ENCODE measurements at regions not wholly inside any gene's neighbourhood (a gene's known extent, or its start where the extent isn't known, plus 50 kb on each side); places are given as distances from the start of the nearest gene placed in this dataset.
"Not testable (repeated sequence)": the region's sequence is repeated elsewhere in the genome, so short reads cannot be mapped to it uniquely, and the experiment has no call there.

- no peak for DNase-seq
These were observed 127.1 kb downstream of the GLRX3 start for GRCh38 chr10:130263289-130263688.

- no peak for DNase-seq
These were observed 129.4 kb downstream of the GLRX3 start for GRCh38 chr10:130265542-130265941.

GRCh38 chr10:130282492-130283218 lies 146.5 kb downstream of the GLRX3 start:
- no peak for DNase-seq

DNA sequence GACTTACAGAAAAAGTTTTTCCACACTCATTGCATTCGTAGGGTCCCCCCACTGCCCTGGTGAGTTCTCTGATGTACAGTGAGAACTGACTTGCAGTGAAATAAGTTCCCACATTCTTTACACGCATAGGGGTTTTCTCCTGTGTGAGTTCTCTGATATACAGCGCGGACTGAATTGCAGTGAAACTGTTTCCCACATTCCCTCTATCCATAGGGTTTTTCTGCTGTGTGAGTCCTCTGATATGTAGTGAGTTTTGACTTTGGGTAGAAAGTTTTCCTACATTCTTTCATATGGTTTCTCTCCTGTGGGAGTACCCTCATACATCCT lies 147.0 kb downstream of the GLRX3 start:
- no peak for DNase-seq

DNA sequence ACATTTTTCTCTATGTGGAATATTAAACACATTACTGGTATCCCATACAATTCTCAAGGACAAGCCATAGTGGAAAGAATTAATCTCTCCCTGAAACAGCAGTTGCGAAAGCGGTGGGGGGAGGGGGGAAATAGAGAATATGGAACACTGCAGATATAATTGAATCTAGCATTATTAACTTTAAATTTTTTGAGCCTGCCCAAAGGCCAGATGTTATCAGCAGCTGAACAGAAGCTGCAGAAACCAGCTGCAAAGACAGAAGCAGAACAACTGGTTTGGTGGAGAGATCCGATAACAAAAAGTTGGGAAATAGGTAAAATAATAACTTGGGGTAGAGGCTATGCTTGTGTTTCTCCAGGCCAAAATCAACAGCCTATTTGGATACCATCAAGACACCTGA lies 159.6 kb downstream of the GLRX3 start:
- not testable (repeated sequence) for DNase-seq

DNA sequence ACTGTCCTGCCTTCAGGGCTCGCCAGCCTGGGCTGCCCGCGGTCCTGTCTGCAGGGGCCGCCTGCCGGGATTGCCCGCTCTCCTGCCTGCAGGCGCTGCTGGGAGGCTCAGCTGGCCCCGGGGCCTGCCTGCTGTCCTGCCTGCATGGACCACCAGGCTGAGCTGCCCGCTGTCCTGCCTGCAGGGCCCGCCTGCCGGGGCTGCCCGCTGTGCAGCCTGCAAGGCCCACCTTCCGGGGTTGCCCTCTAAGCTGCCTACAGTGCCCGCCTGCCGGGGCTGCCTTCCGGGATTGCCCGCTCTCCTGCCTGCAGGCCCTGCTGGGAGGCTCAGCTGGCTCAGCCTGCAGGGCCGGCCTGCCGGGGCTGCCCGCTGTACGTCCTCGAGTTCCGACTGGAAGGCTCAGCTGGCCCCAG lies 164.4 kb downstream of the GLRX3 start:
- no peak for DNase-seq

DNA sequence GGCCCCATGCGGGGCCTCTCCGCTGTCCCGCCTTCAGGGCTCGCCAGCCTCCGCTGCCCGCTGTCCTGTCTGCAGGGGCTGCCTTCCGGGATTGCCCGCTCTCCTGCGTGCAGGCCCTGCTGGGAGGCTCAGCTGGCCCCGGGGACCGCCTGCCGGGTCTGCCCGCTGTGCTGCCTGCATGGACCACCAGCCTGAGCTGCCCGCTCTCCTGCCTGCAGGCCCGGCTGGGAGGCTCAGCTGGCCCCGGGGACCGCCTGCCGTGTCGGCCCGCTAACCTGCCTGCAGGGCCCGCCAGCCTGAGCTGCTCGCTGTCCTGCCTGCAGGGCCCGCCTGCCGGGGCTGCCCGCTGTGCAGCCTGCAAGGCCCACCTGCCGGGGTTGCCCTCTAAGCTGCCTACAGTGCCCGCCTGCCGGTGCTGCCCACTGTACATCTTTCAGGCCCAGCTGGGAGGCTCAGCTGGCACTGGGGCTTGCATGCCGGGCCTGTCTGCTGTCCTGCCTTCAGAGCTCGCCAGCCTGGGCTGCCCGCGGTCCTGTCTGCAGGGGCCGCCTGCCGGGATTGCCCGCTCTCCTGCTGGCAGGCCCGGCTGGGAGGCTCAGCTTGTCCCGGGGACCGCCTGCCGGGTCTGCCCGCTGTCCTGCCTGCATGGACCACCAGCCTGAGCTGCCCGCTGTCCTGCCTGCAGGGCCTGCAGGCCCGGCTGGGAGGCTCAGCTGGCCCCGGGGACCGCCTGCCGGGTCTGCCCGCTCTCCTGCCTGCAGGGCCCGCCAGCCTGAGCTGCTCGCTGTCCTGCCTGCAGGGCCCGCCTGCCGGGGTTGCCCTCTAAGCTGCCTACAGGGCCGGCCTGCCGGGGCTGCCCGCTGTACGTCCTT lies 165.1 kb downstream of the GLRX3 start:
- DNase-seq: peak; percentile 36

DNA sequence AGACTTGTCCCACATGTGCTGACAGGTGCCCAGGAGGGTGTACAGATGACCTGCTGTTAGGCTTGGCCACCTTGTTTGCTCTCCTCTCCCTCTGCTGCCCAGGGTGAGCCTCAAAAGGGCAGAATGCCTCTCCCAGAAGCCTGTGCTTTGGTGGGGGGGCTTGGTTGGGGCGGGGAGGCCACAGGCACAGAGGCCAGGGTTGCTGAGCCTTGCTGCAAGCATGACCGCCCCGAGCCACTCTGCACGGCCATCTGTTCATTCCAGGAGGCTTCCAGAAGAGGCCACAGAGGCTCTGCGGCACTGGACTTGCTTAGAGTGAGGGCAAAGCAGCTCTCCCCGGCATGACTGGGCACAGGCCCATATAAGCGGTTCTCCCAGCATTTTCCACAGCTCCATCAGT lies 190.8 kb downstream of the GLRX3 start:
- no peak for DNase-seq

- no peak for DNase-seq
These were observed 193.6 kb downstream of the GLRX3 start for GRCh38 chr10:130329792-130330191.

- no peak for DNase-seq
These were observed 197.0 kb downstream of the GLRX3 start for GRCh38 chr10:130333185-130333584.

GRCh38 chr10:130335336-130335735 lies 199.1 kb downstream of the GLRX3 start:
- DNase-seq: no peak

DNA sequence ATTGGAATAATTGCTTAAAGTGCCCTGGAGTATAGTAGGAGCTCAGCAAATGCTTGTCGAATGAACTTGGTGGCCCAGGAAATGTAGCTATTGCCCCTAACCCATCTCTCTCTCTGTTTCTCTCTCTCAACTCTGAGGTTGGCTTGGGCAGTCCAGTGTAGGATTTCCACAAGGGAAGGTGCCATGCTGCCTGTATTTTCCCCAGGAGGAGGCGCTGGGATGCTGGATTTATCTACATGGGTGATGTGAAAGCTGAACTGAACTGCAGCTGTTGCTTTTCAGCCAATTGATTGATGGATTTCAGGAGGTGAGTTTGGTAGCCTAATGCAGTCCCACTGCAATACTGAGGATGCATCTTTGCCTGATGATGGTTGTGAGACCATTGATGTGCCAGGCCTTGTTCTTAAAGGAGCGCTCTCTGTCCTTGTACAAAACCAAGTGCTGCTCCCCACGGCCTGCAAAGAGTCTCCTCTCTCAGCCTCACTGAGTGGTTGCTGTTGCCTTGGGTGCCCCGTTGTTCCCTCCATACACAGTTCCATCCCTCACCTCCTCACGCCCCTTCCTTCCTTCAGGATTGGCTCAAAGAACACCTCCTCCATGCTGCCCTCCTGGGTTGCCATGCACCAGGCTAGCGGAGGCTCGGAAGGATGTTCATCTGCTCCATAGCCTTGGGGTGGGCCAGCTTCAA lies 200.6 kb downstream of the GLRX3 start:
- DNase-seq: no peak

DNA sequence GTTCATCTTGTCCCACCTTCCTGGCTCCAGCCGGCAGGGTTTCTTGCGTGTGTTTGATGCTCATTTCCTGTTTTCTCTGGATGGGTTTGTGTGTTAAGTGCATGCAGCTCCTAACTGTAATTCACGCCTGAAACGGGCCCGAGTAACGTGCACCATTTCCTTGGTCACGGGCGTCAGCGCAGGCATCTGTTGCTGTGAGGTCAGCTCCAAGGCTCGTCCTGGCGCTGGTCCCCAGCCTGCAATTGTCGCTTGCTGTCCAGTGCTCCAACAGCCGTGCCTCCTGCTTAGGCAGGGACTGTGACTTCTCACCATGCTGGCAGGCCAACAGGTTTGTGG lies 201.1 kb downstream of the GLRX3 start:
- no peak for DNase-seq

GRCh38 chr10:130337696-130338635 lies 201.8 kb downstream of the GLRX3 start:
- DNase-seq: no peak

- no peak for DNase-seq
These were observed 202.4 kb downstream of the GLRX3 start for GRCh38 chr10:130338636-130339024.

GRCh38 chr10:130339091-130339490 lies 202.9 kb downstream of the GLRX3 start:
- no peak for DNase-seq

GRCh38 chr10:130339911-130340310 lies 203.7 kb downstream of the GLRX3 start:
- no peak for DNase-seq

DNA sequence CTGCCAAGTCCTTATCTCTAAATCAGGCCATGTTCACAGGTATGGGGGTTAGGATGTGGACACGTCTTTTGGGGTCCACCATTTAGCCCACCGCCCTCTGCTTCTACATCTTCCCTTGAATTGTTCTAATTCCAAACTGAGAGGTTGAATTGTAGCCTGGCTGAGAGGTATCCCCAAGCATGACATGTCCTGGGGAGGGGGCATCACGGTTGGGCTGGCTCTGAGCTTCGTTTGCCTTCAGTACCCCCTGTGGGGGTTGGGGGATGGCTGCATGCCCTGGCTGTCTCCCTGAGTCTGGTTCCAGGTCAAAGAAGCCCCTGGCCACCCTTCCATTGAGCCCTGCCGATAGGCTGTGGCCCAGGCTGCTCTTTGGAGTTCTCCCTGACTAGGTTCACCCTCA lies 204.6 kb downstream of the GLRX3 start:
- DNase-seq: no peak

DNA sequence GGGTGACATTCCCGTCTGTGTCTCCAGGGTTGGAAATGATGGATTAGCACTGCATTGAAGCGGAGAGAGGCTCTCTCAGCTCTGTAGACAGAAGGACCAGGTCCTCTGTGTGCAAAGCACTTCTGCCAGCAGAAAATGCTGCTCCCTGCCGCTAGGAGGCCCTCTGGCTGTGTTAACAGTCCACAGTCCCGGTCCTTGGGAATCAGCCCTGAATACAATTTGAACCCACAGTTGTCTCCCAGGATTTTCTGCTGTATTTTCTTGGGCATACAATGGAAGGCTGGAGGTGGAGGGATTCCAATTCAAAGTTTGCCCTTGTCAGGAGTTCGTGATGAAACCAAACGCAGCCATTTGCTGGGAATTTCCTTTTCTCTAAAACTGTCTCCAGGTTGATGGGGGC lies 205.2 kb downstream of the GLRX3 start:
- peak; percentile 5 for DNase-seq

- no peak for DNase-seq
These were observed 209.5 kb downstream of the GLRX3 start for GRCh38 chr10:130345728-130346127.

DNA sequence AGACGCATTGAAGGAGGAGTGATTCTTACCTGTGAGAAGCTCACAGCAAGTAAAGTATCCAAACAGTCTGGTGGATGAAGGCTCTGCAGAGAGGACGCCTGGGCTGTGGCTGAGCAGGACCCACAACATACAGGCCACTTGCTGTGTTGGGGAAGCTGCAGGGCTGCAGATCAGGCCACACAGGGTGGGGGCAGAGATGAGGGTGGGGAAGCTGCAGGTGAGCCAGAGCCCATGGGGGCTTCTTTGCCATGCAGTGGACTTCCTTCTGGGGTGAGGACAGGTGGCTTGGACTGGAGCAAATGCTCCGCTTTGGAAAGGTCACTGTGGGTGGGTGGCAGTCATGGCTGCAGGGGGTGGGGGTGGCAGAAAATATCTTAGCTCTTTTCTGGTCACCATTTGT lies 214.8 kb downstream of the GLRX3 start:
- no peak for DNase-seq

DNA sequence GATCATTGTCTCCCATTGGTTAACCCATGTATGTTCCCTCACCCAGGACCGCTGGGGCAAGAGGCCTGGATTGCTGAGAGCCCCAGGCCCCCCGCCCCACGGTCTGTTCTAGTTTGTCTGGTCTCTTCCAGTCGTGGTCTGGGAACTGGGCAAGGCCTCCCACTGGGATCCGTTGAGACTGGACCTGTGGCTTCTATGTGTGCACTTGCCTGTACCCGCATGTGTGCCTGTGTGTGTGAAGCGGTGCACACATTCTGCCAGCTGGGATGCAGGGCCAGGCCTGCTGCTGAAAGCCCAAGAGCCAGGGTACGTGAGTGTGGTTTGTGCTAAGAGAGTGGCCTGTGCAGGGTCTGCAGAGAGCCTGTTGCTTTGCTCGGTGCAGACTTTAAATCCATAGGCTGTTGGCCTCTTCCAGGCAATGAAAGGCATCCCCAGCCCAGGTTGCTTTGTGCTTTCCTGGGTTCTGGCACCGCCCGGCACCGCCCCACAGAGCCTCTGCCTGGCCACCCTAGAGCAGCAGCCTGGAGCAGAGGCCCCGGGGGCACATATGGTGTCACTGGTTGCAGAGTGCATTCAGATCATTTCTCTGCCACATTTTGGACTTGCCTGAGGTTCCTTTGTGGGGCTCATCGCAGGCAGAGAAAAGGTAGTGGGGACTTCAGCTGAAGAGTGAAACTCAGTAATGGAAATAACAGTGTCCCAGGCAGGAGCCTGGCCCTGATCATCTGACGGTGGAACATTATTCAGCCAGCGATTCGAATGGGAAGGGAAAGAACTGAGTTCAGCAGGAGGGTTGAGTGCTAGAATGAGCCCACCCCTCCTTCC lies 215.5 kb downstream of the GLRX3 start:
- DNase-seq: no peak
